ENCODE measurements at regions not wholly inside any gene's neighbourhood (a gene's known extent, or its start where the extent isn't known, plus 50 kb on each side); places are given as distances from the start of the nearest gene placed in this dataset.
A peak's percentile ranks its signal among the peaks of the same experiment; 100 is the strongest.

DNA sequence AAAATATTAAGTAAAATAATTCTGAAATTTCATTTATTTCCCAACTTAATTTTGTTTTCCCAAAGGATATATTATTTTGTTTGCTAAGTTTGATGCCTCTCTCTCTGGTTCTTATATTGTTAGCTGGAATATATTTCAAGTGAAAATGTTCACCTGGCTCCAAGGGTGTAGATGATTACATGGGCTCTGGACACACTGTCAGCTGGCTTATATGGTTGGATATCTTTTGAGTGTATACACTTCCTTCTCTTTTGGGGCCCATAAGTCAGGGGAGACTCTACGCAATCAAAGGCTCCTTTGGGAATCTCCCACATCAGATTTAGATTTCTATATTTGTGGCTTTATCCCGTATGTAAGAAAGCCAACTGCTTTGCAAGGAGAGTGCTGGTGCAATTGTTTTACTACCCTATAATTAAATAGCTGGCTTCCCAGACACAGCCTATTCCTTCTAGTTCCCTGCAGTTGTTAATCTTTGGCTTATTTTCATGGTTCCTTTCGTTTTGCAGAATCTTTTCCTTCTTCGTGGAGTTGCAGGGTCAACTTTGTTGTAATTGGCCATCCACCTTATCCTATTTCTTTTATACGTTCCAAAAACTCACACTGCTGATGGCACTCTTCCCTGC lies 225.7 kb downstream of the DPH6 start:
- no peak for DNase-seq (ENCODE audit: insufficient read length)
- TF ChIP-seq POLR2A (IDR thresholded peaks at IDR 0.05; ENCODE audit: low read depth, low read length): no peak
- no peak for TF ChIP-seq POLR2AphosphoS5 (IDR thresholded peaks at IDR 0.05; ENCODE audit: low read depth, low read length)
- no peak for TF ChIP-seq TAF1 (IDR thresholded peaks at IDR 0.05; ENCODE audit: borderline replicate concordance, low read depth, low read length)
- no peak for FAIRE-seq

DNA sequence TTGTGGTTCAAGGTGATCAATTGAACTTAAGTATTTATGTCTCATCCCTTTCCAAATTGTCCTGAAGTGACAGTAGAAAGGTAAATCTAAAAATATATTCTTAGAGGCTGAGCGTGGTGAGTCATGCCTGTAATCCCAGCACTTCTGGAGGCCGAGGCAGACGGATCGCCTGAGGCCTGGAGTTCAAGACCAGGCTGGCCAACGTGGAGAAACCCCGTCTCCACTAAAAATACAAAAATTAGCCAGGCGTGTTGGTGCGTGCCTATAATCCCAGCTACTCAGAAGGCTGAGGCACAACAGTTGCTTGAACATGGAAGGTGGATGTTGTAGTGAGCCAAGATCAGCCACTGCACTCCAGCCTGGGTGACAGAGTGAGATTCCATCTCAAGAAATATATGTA lies 226.6 kb downstream of the DPH6 start:
- no peak for DNase-seq (ENCODE audit: insufficient read length)
- TF ChIP-seq POLR2A (IDR thresholded peaks at IDR 0.05; ENCODE audit: low read depth, low read length): no peak
- no peak for TF ChIP-seq POLR2AphosphoS5 (IDR thresholded peaks at IDR 0.05; ENCODE audit: low read depth, low read length)
- no peak for TF ChIP-seq TAF1 (IDR thresholded peaks at IDR 0.05; ENCODE audit: borderline replicate concordance, low read depth, low read length)
- no peak for FAIRE-seq

DNA sequence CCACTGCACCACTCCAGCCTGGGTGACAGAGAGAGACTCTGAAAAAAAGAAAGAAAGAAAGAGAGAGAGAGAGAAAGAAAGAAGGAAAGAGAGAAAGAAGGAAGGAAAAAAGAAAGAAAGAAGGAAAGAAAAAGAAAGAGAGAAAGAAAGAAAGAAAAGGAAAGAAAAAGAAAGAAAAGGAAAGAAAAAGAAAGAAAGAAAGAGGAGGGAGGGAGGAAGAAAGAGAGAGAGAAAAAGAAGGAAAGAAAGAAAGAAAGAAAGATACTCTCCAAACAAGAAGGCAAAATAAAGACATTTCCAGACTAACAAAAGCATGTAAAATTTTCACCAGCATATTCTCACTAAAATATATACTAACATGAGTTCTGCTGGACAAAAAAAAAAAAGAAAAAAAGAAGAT lies 228.7 kb downstream of the DPH6 start:
- FAIRE-seq (no peak), DNase-seq (ENCODE audit: insufficient read length) (no peak)
- TF ChIP-seq POLR2AphosphoS5 (IDR thresholded peaks at IDR 0.05; ENCODE audit: low read depth, low read length) (no peak), POLR2A (IDR thresholded peaks at IDR 0.05; ENCODE audit: low read depth, low read length) (no peak), TAF1 (IDR thresholded peaks at IDR 0.05; ENCODE audit: borderline replicate concordance, low read depth, low read length) (no peak)

DNA sequence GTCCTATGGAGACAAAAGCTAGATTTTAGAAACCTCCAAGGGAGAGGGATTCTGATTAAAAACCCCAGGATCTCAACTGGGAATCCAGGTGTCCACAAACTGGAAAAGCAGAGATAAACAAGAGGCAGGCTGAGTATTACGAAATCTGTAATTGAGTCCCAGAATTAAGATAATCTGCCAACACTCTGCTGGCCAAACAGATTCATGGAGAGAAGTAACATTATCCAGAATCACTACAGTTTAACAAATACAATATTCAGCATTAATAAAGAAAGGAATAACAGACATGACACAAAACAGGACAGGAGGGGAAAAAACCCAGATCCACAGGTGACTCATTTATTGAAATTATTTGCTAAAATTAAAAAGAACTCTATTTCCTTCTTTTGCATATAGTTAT lies 227.2 kb upstream of the NANOGP8 start:
- no peak for TF ChIP-seq POLR2AphosphoS5 (IDR thresholded peaks at IDR 0.05; ENCODE audit: low read depth, low read length)
- TF ChIP-seq TAF1 (IDR thresholded peaks at IDR 0.05; ENCODE audit: borderline replicate concordance, low read depth, low read length): no peak
- no peak for TF ChIP-seq POLR2A (IDR thresholded peaks at IDR 0.05; ENCODE audit: low read depth, low read length)
- DNase-seq (ENCODE audit: insufficient read length) (no peak), FAIRE-seq (no peak)

DNA sequence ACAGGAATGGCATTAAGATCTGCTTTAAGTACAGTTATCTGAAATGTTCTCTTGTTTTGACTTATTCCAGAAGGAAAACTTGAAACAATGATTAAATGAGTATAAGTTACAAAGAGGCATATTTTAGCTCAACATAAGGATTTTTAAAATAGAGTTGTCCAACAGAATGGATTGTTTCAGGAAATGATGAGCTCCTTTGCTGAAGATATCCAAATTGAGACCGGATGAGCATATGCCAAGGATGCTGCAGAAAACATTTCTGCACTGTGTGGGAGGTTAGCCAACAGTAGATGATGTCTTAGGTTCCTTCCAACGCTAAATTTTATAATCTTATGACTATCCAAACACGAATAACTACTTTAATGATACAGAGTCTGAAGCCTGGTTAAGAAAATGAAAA lies 226.5 kb upstream of the NANOGP8 start:
- TF ChIP-seq POLR2A (IDR thresholded peaks at IDR 0.05; ENCODE audit: low read depth, low read length): no peak
- no peak for TF ChIP-seq POLR2AphosphoS5 (IDR thresholded peaks at IDR 0.05; ENCODE audit: low read depth, low read length)
- no peak for TF ChIP-seq TAF1 (IDR thresholded peaks at IDR 0.05; ENCODE audit: borderline replicate concordance, low read depth, low read length)
- DNase-seq (ENCODE audit: insufficient read length) (no peak), FAIRE-seq (no peak)

DNA sequence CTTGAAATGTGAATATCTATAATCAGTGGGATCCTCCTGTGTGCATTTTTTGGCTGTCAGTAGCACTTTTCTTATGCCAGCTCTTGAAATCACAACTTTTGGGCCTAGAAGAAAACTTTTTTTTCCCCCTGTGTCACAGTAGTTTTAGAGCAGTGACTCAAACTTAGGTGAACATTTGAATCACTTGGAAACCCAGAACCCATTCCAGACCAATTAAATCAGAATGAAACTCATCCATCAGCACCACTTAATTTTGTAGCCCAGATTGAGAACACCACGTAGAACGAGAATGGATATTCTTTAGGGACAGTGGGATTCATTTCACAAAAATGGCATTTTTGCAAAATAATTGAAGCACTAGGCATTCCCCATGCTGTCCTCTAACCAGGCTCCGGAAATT lies 224.8 kb upstream of the NANOGP8 start:
- TF ChIP-seq TAF1 (IDR thresholded peaks at IDR 0.05; ENCODE audit: borderline replicate concordance, low read depth, low read length) (no peak), POLR2A (IDR thresholded peaks at IDR 0.05; ENCODE audit: low read depth, low read length) (no peak), POLR2AphosphoS5 (IDR thresholded peaks at IDR 0.05; ENCODE audit: low read depth, low read length) (no peak)
- no peak for FAIRE-seq
- no peak for DNase-seq (ENCODE audit: insufficient read length)

DNA sequence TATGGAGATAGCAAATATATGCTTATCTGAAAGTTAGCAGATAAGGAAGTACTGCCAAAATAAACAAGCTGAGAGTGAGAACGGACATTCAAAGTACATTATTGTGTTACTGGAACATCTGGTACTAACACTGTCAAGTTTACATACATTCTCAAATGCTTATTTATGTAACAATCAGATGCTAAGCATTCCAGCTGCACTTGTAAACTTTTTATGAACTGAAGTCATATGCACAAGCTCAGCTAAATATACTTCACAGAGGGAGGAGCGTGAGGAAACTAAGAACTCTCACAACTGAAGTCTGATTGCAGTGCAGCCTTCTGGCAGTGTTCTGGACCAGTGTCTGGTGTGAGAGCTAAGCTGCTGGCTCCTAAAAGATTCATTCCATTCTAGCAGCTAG lies 223.7 kb upstream of the NANOGP8 start:
- DNase-seq (ENCODE audit: insufficient read length) (no peak), FAIRE-seq (no peak)
- TF ChIP-seq POLR2AphosphoS5 (IDR thresholded peaks at IDR 0.05; ENCODE audit: low read depth, low read length) (no peak), POLR2A (IDR thresholded peaks at IDR 0.05; ENCODE audit: low read depth, low read length) (no peak), TAF1 (IDR thresholded peaks at IDR 0.05; ENCODE audit: borderline replicate concordance, low read depth, low read length) (no peak)

DNA sequence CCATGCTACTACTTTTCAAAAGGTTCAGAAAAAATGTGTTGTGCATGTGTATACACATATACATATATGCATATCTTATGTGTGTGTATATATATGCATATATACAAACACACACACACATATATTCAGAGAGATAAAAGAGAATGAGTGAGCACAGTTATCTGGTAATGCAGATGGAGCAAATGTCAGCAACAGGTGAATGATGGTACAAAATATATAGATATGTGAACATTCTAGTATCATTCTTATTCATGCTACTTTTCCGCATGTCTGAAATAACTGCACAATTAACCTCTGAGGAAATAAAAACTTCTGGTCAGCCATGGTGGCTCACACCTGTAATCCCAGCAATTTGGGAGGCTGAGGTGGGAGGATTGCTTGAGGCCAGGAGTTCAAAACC lies 222.6 kb upstream of the NANOGP8 start:
- DNase-seq (ENCODE audit: insufficient read length) (no peak), FAIRE-seq (no peak)
- TF ChIP-seq POLR2AphosphoS5 (IDR thresholded peaks at IDR 0.05; ENCODE audit: low read depth, low read length) (no peak), TAF1 (IDR thresholded peaks at IDR 0.05; ENCODE audit: borderline replicate concordance, low read depth, low read length) (no peak)

DNA sequence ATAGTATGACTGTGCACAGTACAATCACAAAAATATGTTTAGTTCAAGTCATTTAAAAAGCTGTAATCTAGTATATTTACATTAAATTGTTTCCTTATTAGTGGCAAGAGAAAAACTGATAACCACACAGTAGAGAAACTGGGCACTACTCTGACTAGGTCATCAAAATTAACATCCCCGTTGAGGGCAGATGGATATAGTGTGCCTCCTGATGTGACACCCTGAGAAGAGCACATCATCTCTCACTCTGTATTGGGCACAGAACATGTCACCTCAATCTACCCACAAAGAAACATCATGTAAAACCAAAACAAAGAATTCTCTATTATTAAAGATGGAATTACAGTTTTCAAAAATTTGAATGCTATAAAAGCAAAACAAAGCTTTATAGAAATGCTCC lies 221.9 kb upstream of the NANOGP8 start:
- no peak for DNase-seq (ENCODE audit: insufficient read length)
- no peak for TF ChIP-seq POLR2AphosphoS5 (IDR thresholded peaks at IDR 0.05; ENCODE audit: low read depth, low read length)
- TF ChIP-seq POLR2A (IDR thresholded peaks at IDR 0.05; ENCODE audit: low read depth, low read length): no peak
- no peak for TF ChIP-seq TAF1 (IDR thresholded peaks at IDR 0.05; ENCODE audit: borderline replicate concordance, low read depth, low read length)
- FAIRE-seq: no peak

DNA sequence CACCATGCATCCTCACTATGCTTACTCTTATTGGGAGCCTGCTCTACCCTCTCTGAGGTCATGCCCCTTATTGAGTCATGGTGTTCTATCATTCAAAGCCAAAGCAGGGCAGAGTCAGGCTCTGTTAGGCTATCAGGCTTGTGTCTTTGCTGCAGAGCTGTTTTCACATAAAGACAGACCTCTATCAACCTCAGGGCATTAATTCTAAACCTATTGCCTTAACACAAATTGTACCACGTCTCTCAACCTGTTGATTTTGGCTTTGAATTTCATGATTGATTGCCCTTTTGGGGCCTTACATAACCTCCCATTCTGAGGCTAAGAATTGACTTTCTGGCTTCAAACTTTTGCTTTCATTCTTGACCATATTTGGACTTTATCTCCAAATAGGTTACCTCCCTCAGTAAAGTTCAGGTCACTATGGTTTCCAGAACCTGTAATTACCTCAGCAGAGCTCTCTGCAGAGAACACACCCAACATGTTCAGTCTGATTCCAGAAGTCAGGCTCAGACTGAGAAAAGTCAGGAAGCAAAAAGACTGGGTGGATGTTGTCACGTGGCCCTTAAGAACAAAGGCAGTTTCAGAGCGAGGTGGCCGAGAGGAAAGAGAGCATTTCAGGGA lies 221.4 kb upstream of the NANOGP8 start:
- FAIRE-seq (peak; percentile 46), DNase-seq (ENCODE audit: insufficient read length) (no peak)
- TF ChIP-seq POLR2AphosphoS5 (IDR thresholded peaks at IDR 0.05; ENCODE audit: low read depth, low read length) (no peak), POLR2A (IDR thresholded peaks at IDR 0.05; ENCODE audit: low read depth, low read length) (no peak), TAF1 (IDR thresholded peaks at IDR 0.05; ENCODE audit: borderline replicate concordance, low read depth, low read length) (no peak)

DNA sequence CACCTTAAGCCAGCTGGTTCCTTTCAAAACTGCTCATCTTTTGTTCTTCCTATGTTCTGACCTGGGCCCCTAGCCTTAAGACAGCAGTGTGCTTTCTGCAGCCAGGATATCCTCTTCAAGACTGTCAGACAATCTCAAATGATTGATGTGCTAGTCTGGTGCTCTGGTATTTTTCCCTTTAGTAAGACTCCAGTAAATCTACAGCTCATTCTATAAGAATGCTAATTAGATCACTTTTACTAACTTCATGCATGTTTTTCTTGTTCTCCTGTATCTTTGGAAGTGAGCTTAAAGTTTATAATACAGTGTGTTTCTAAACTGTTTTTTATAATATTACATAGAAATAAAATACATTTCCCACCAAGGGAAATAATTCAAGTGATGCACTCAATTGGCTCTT lies 220.9 kb upstream of the NANOGP8 start:
- TF ChIP-seq TAF1 (IDR thresholded peaks at IDR 0.05; ENCODE audit: borderline replicate concordance, low read depth, low read length): no peak
- no peak for TF ChIP-seq POLR2AphosphoS5 (IDR thresholded peaks at IDR 0.05; ENCODE audit: low read depth, low read length)
- no peak for TF ChIP-seq POLR2A (IDR thresholded peaks at IDR 0.05; ENCODE audit: low read depth, low read length)
- FAIRE-seq (no peak), DNase-seq (ENCODE audit: insufficient read length) (no peak)

DNA sequence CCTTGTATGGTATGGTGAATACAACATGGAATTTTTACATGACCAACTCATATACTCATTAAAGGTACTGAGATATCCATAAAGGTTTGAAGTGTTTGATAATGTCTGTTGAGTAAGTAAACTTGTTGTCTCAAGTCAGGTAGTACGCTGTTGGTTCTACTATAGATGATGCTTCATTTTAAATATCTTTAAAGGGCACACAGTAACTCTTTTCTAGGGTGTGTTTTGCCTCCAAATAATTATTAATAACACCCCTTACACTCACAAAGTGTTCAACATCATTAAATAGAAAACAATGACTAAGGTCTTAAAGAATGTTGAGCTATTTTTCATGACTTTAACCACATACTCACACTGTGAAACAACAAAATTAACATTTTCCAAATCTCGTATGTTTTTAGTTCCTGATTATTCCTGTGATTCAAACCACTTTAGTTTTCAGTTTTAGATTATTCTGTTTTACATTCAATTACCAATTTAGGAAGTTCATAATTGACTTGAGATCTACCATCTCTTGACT lies 220.0 kb upstream of the NANOGP8 start:
- no peak for TF ChIP-seq POLR2AphosphoS5 (IDR thresholded peaks at IDR 0.05; ENCODE audit: low read depth, low read length)
- no peak for TF ChIP-seq TAF1 (IDR thresholded peaks at IDR 0.05; ENCODE audit: borderline replicate concordance, low read depth, low read length)
- TF ChIP-seq POLR2A (IDR thresholded peaks at IDR 0.05; ENCODE audit: low read depth, low read length): no peak
- FAIRE-seq: peak; percentile 33
- no peak for DNase-seq (ENCODE audit: insufficient read length)

Data from GM12892 (cell line).